Frontal cortex (tissue), 3 donors: ENCODE measurements at regions not wholly inside any gene's neighbourhood (a gene's known extent, or its start where the extent isn't known, plus 50 kb on each side); places are given as distances from the start of the nearest gene placed in this dataset.

Experiments used
- DNase-seq, 2 donors: peaks; one replicate each; pipeline ENCODE4 v3.0.0; 2012; ENCODE audit warnings: low spot score in 2 of 2
- FAIRE-seq: peaks from 2 replicates; lab custom pipeline; 2012; peaks lifted over from hg19 to GRCh38; lab: Jason Lieb, UNC
- donor health status: control.
- donor health status: control.
- donor health status: control.

DNA sequence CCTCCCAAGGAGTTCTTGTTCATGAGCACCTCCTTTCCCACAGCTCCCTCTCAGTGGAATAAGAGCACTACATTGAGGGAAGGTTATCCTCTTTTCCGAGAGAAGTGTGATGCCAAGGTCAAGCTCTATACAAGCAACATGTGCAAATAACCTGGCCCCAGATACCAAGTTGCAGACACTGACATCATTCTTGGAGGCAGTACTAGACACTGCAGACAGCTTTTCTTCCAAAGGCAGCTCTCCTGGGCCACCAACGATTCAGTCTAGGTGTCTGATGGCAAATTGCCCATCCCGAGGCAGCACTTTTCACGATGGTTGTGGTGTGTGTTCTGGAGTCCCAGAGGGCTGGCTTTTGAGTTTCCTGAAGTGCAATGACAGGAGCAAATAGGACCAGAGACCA, 384.9 kb downstream of the TLL1 start:
- DNase-seq, result no peak
- FAIRE-seq, result no peak

DNA sequence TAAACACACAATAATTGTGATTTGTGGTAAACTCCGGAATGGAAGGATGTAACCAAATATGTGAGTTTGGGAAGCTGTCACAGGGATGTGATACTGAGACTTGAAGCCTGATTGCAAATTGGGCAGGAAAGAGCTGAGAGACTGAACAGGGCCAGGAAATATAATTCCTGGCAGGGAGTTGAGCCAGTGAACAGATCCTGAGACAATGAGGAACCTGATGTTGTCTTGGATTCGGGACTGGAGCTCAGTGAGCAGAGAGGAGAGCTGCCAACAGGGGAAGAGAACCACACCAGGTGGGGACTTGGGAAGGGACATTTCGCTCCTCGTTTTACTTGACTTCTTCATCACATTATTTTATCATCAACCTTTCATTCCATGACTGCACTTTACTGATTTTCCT, 386.0 kb downstream of the TLL1 start:
- no peak for DNase-seq
- FAIRE-seq, result no peak

GRCh38 chr4:166274136-166274761, 401.2 kb downstream of the TLL1 start:
- DNase-seq, result no peak
- no peak for FAIRE-seq

- DNase-seq (no peak), FAIRE-seq (no peak)
Measured at GRCh38 chr4:166274775-166275174, 401.7 kb downstream of the TLL1 start.

DNA sequence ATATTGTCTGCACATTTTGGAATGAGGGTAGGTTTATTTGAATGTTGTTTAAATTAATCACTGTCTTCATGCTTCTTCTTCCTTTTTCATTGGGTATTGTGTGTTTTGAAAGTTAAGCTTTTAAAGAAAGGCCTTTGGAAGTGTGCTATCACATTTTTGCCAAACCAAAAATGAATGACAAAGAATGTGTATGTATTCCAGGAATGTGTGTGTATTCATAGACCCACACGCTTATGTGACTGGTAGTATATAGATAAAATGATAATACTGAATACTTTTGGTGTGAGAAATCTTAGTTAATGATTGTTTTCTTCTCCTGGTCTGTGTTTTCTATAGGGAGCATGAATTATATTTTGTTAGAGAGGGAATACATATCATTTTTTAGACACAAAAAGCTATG, 404.4 kb downstream of the TLL1 start:
- DNase-seq (no peak), FAIRE-seq (no peak)

GRCh38 chr4:166277853-166278252, 404.8 kb downstream of the TLL1 start:
- no peak for FAIRE-seq
- DNase-seq, result no peak

DNA sequence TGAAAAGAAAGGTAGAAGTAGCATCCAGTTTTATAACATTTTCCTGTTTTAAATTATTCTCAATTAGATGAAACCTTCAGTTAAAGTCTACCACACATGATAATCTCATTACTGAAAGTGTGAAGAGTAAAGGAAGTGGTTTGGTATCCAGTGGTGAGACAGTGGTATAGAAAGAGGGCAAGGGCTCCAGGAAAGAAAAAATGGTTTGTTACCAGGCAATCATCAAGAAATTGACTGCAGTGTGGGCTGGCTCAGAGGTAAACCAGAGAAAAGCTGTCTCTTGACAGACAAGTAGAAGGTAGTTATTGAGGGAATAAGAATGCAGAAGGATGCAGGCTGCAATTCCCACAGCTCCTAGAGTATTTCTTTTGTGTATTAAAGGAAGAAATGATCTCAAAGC, 406.2 kb downstream of the TLL1 start:
- no peak for FAIRE-seq
- no peak for DNase-seq

DNA sequence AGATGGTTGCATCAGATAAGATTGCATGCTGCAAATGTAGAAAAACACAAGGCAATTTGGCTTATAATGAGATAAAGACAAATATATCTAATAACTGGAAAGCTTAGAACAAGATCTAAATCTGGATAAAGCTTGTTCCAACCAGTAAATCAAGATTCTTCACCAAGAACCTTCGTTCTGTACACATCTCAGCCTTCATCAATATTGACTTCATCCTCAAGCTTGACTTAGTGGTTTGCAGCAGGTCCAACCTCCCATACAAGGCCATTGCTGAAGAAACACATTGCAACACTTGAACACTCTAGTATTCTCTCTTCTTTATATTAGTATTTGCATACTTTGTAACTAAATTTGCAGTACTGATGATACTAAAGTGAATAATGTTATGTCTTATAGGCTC, 407.6 kb downstream of the TLL1 start:
- no peak for FAIRE-seq
- no peak for DNase-seq

DNA sequence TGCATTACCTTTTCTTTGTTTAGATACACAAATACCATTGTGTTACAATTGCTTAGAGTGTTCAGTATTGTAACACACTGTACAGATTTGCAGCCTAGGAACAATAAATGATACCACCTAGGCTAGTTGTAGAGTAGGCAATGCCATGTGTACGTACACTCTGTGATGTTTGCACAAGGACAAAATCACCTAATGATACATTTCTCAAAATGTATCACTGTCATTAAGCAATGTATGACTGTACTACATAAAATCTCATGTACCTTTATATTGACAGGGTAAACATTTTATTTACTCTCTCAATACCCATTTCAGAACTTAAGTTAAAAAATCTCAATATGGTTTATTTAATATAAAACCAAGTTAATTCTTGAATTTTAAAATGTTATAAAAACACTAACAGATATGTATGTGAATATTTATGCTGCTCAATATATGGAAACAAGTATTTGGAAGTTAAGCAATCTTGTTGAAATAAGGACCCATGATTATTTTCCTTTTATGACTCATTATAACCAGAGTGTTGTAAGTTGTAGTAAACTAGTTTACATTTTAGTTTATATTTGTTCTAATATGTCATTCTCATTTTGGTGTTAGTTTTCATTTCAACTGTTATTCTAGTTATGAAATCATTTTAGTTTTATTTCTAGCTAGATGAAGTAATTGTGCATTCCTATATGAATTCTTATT, 409.2 kb downstream of the TLL1 start:
- FAIRE-seq (peak; percentile 23), DNase-seq (no peak)

DNA sequence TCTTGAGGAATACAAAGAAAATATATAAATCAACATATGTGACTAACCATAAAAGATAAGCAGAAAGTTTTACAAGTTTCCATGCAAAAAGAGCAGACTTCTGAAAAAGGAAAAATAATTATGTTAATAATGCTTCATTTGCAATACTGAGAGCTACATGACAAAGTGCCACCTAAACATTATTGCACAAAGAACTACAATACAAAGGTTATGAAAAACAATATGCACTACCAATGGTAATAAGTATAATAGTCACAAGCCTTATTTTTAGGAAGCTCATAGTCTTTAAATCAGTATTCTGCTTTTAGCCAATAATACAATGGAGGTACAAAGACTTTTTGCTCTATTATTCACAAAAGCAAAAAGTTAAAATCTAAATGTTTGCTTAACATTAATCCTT, 411.2 kb downstream of the TLL1 start:
- DNase-seq (no peak), FAIRE-seq (no peak)

GRCh38 chr4:166290426-166290825, 417.4 kb downstream of the TLL1 start:
- no peak for DNase-seq
- FAIRE-seq, result no peak

- DNase-seq (no peak), FAIRE-seq (no peak)
Measured at GRCh38 chr4:166293556-166293955, 420.5 kb downstream of the TLL1 start.

- no peak for DNase-seq
- FAIRE-seq, result no peak
Measured at GRCh38 chr4:166301266-166301665, 428.2 kb downstream of the TLL1 start.

GRCh38 chr4:166308647-166309046, 435.6 kb downstream of the TLL1 start:
- FAIRE-seq, result no peak
- DNase-seq, result no peak

GRCh38 chr4:166309286-166309685, 436.2 kb downstream of the TLL1 start:
- DNase-seq (no peak), FAIRE-seq (no peak)

DNA sequence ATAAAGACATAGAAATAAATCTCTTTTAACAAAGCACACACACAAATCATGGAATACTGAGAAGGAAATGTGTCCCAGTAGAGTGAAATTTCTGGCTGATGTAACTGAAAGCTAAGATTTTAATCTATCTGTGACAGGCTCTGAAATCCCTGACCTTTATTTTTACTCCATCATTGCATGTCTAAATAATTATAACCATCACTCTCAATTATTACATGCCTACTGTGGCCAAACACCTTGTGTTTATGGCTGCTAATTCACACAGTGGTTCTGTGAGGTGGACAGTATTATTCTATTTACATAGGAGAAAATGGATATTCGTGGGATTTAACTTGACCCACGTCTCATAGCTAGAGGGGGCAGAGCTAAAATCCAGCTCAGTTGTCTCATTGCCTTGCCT, 438.1 kb downstream of the TLL1 start:
- FAIRE-seq, result no peak
- DNase-seq, result no peak

- DNase-seq (no peak), FAIRE-seq (no peak)
Measured at GRCh38 chr4:166312166-166312565, 439.1 kb downstream of the TLL1 start.

- DNase-seq, result no peak
- no peak for FAIRE-seq
Measured at GRCh38 chr4:166314902-166315301, 441.9 kb downstream of the TLL1 start.

- DNase-seq (no peak), FAIRE-seq (no peak)
Measured at GRCh38 chr4:166315721-166316467, 442.9 kb downstream of the TLL1 start.

- DNase-seq (no peak), FAIRE-seq (no peak)
Measured at GRCh38 chr4:166318810-166319525, 445.9 kb downstream of the TLL1 start.

DNA sequence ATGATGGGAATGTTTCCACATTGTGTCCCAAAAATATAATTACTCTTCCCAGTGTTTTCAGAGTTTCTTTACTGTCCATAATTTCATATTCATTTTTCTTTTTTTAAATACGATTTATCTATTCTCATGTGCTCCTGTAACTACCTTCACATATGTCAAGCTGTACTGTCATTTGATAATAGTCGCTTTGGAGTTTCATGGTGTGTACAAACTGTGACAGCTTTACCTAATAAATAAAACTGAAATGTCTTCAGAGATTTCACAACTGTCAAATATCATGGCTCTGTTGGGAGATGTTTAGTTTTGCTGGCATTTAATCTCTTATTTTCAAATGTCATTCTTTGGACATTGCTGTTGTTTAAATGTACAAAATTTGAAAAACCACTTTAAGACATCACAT, 450.2 kb downstream of the TLL1 start:
- DNase-seq (no peak), FAIRE-seq (no peak)
